GM18507 (cell line): ENCODE measurements at regions not wholly inside any gene's neighbourhood (a gene's known extent, or its start where the extent isn't known, plus 50 kb on each side); places are given as distances from the start of the nearest gene placed in this dataset.

Experiments used
- DNase-seq: peaks from one replicate; pipeline ENCODE4 v3.0.0; 2011; ENCODE audit warnings: low read depth; ENCODE audit not compliant: insufficient read length; ENCODE audit errors: extremely low spot score
- FAIRE-seq: peaks from 2 replicates; lab custom pipeline; 2011; peaks lifted over from hg19 to GRCh38; lab: Jason Lieb, UNC

- DNase-seq (no peak), FAIRE-seq (no peak)
These were observed 1469.6 kb downstream of the PCDH7 start for GRCh38 chr4:32189788-32190187.

GRCh38 chr4:32191961-32192360 lies 1471.8 kb downstream of the PCDH7 start:
- FAIRE-seq (no peak), DNase-seq (no peak)

GRCh38 chr4:32192363-32192762 lies 1472.2 kb downstream of the PCDH7 start:
- DNase-seq (no peak), FAIRE-seq (no peak)

- DNase-seq (no peak), FAIRE-seq (no peak)
These were observed 1472.8 kb downstream of the PCDH7 start for GRCh38 chr4:32192991-32193390.

GRCh38 chr4:32196950-32197688 lies 1477.0 kb downstream of the PCDH7 start:
- FAIRE-seq (no peak), DNase-seq (no peak)

- DNase-seq (no peak), FAIRE-seq (no peak)
These were observed 1479.5 kb downstream of the PCDH7 start for GRCh38 chr4:32199639-32200038.

- DNase-seq (no peak), FAIRE-seq (no peak)
These were observed 1483.2 kb downstream of the PCDH7 start for GRCh38 chr4:32203340-32203739.

GRCh38 chr4:32206756-32207155 lies 1486.6 kb downstream of the PCDH7 start:
- FAIRE-seq (no peak), DNase-seq (no peak)

- FAIRE-seq (no peak), DNase-seq (no peak)
These were observed 1487.3 kb downstream of the PCDH7 start for GRCh38 chr4:32207456-32207855.

- no peak for DNase-seq
- FAIRE-seq, result no peak
These were observed 1495.1 kb downstream of the PCDH7 start for GRCh38 chr4:32215277-32215676.

- DNase-seq (no peak), FAIRE-seq (no peak)
These were observed 1496.3 kb downstream of the PCDH7 start for GRCh38 chr4:32216502-32216901.

- FAIRE-seq, result no peak
- DNase-seq, result no peak
These were observed 1499.3 kb downstream of the PCDH7 start for GRCh38 chr4:32219306-32220075.

GRCh38 chr4:32226204-32226603 lies 1506.0 kb downstream of the PCDH7 start:
- DNase-seq (no peak), FAIRE-seq (no peak)

GRCh38 chr4:32226733-32227132 lies 1506.6 kb downstream of the PCDH7 start:
- no peak for FAIRE-seq

GRCh38 chr4:32243926-32244325 lies 1523.8 kb downstream of the PCDH7 start:
- DNase-seq, result no peak
- FAIRE-seq, result no peak

More at GRCh38 chr4:32226733-32227132, 1506.6 kb downstream of the PCDH7 start:
- no peak for DNase-seq

GRCh38 chr4:32249040-32249439 lies 1528.9 kb downstream of the PCDH7 start:
- DNase-seq (no peak), FAIRE-seq (no peak)

GRCh38 chr4:32251126-32251525 lies 1531.0 kb downstream of the PCDH7 start:
- DNase-seq, result no peak
- no peak for FAIRE-seq

GRCh38 chr4:32251926-32252325 lies 1531.8 kb downstream of the PCDH7 start:
- FAIRE-seq (no peak), DNase-seq (no peak)

- DNase-seq (no peak), FAIRE-seq (no peak)
These were observed 1534.0 kb downstream of the PCDH7 start for GRCh38 chr4:32254216-32254615.

- FAIRE-seq (no peak), DNase-seq (no peak)
These were observed 1538.8 kb downstream of the PCDH7 start for GRCh38 chr4:32258986-32259385.

GRCh38 chr4:32261196-32261595 lies 1541.0 kb downstream of the PCDH7 start:
- DNase-seq (no peak), FAIRE-seq (no peak)
